ENCODE measurements at regions not wholly inside any gene's neighbourhood (a gene's known extent, or its start where the extent isn't known, plus 50 kb on each side); places are given as distances from the start of the nearest gene placed in this dataset.

DNA sequence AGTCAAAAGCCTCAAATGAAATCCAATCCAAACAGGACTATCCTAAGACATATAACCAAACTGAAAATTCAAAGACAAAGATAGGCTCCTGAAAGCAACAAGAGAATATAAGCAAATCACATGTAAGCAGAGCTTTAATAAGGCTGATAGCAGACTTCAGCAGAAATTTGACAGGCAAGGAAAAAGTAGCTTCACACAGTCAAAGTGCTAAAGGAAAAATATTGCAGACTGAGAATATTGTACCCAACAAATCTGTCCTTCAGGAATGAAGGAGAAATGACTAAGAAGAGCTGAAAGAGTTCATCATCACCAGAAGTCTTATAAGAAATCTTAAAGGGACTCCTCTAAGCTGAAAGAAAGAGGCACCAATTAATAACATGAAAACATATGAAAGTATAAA is 150.0 kb downstream of the EVA1A start:
- Histone ChIP-seq H3K9me3 (ENCODE audit: low read depth, low read length) (no peaks in the 10 kb centered on the region), H3K4me2 (ENCODE audit: insufficient read depth, low read length) (no peak overlapping the region), H3K27ac (ENCODE audit: low read depth, low read length) (no peak overlapping the region), H3K4me3 (ENCODE audit: insufficient read depth, low read length) (no peak overlapping the region), H3K27me3 (ENCODE audit: insufficient read depth, low read length) (peaks cover 37% of the 10 kb centered on the region), H3K79me2 (ENCODE audit: insufficient read depth, low read length) (no peaks in the 10 kb centered on the region), H2AFZ (ENCODE audit: low read length) (no peak overlapping the region), H3K4me1 (ENCODE audit: insufficient read depth, low read length) (no peaks in the 10 kb centered on the region), H4K20me1 (ENCODE audit: insufficient read depth, low read length) (no peaks in the 10 kb centered on the region), H3K36me3 (ENCODE audit: insufficient read depth, low read length) (no peaks in the 10 kb centered on the region)
- TF ChIP-seq, protein P1, sequence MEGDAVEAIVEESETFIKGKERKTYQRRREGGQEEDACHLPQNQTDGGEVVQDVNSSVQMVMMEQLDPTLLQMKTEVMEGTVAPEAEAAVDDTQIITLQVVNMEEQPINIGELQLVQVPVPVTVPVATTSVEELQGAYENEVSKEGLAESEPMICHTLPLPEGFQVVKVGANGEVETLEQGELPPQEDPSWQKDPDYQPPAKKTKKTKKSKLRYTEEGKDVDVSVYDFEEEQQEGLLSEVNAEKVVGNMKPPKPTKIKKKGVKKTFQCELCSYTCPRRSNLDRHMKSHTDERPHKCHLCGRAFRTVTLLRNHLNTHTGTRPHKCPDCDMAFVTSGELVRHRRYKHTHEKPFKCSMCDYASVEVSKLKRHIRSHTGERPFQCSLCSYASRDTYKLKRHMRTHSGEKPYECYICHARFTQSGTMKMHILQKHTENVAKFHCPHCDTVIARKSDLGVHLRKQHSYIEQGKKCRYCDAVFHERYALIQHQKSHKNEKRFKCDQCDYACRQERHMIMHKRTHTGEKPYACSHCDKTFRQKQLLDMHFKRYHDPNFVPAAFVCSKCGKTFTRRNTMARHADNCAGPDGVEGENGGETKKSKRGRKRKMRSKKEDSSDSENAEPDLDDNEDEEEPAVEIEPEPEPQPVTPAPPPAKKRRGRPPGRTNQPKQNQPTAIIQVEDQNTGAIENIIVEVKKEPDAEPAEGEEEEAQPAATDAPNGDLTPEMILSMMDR (IDR thresholded peaks at IDR 0.05; ENCODE audit: extremely low read depth, low read depth, low read length): no peak
- DNase-seq (ENCODE audit: insufficient read length, low spot score, missing footprints): no peak

DNA sequence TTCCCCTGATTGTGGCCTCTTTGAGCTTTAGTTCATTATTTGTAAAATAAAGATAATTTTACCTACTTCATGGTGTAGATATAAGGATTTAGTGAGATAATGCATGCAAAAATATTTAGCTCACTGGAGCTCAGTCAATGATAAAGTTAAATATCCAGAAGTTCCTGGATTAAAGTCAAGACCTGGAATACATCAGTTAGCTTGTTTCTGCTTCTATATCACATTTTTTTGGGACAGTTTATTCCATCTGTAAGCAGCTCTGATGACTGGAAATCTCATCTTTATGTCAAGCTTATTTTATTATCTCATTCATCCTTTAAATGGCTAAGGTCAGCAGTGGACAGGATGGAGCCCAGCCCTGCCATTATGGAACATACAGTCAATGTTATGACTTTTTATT is 152.0 kb downstream of the EVA1A start:
- Histone ChIP-seq H3K27ac (ENCODE audit: low read depth, low read length) (no peak overlapping the region), H3K36me3 (ENCODE audit: insufficient read depth, low read length) (no peaks in the 10 kb centered on the region), H3K79me2 (ENCODE audit: insufficient read depth, low read length) (no peaks in the 10 kb centered on the region), H3K4me1 (ENCODE audit: insufficient read depth, low read length) (no peaks in the 10 kb centered on the region), H2AFZ (ENCODE audit: low read length) (no peak overlapping the region), H3K27me3 (ENCODE audit: insufficient read depth, low read length) (peaks cover 31% of the 10 kb centered on the region), H4K20me1 (ENCODE audit: insufficient read depth, low read length) (no peaks in the 10 kb centered on the region), H3K4me2 (ENCODE audit: insufficient read depth, low read length) (no peak overlapping the region), H3K9me3 (ENCODE audit: low read depth, low read length) (no peaks in the 10 kb centered on the region), H3K4me3 (ENCODE audit: insufficient read depth, low read length) (no peak overlapping the region)
- no peak for DNase-seq (ENCODE audit: insufficient read length, low spot score, missing footprints)
- TF ChIP-seq, protein P1 (IDR thresholded peaks at IDR 0.05; ENCODE audit: extremely low read depth, low read depth, low read length): no peak

DNA sequence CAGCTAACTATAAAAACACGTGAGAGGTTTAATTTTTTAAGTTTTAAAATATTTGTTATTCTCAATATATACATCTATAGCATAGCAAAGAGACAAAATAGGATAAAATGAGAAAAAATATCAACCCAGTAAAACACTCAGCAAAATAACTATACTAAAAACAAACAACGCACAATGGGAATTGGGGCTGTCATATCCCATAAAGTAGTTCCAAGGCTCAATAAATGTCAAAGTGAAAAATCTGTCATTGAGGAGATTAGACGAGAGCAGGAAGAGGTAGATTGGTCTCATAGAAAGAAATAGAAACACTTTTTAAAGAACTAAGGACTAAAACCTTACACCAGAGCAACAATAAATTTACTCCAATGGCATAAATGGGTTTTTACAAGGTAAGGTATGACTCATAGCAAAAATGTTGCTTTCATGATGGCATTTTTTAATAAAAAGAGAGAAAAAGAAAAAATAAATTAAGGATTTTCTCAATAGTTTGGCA is 153.7 kb downstream of the EVA1A start:
- TF ChIP-seq, protein P1 (IDR thresholded peaks at IDR 0.05; ENCODE audit: extremely low read depth, low read depth, low read length): no peak
- H4K20me1 ChIP-seq (ENCODE audit: insufficient read depth, low read length): no peaks in the 10 kb centered on the region
- no peak for DNase-seq (ENCODE audit: insufficient read length, low spot score, missing footprints)

DNA sequence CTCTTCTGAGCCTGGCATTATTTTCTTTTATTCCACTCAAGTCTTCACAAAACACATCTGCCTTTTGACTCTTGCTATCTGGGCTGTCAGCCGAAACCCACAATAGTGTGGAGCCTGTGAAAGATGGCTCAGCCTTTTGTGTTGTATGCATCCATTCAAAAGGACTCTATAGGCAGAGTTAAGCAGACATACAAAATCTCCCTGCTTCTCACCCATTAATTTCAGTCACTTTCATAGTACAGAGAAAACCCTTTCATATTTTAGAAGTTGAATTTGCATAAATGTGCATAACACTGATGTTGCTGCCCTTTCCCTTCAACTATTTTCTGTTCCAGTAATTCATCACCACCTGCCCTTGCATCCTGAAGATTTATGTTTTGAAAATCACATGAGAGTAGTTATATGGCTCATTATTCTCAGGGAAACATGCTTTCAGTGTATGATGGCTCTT is 154.6 kb downstream of the EVA1A start:
- Histone ChIP-seq H3K4me2 (ENCODE audit: insufficient read depth, low read length) (no peak overlapping the region), H3K4me3 (ENCODE audit: insufficient read depth, low read length) (no peak overlapping the region), H2AFZ (ENCODE audit: low read length) (no peak overlapping the region), H3K9me3 (ENCODE audit: low read depth, low read length) (no peaks in the 10 kb centered on the region), H3K27ac (ENCODE audit: low read depth, low read length) (no peak overlapping the region), H3K4me1 (ENCODE audit: insufficient read depth, low read length) (no peaks in the 10 kb centered on the region), H3K27me3 (ENCODE audit: insufficient read depth, low read length) (peaks cover 23% of the 10 kb centered on the region), H4K20me1 (ENCODE audit: insufficient read depth, low read length) (no peaks in the 10 kb centered on the region), H3K79me2 (ENCODE audit: insufficient read depth, low read length) (no peaks in the 10 kb centered on the region), H3K36me3 (ENCODE audit: insufficient read depth, low read length) (no peaks in the 10 kb centered on the region)
- TF ChIP-seq, protein P1 (IDR thresholded peaks at IDR 0.05; ENCODE audit: extremely low read depth, low read depth, low read length): no peak
- DNase-seq (ENCODE audit: insufficient read length, low spot score, missing footprints): no peak

More for the DNA sequence above, 153.7 kb downstream of the EVA1A start:
- H3K4me2 ChIP-seq (ENCODE audit: insufficient read depth, low read length): no peak overlapping the region
- no peaks in the 10 kb centered on the region for H3K9me3 ChIP-seq (ENCODE audit: low read depth, low read length)
- H3K4me3 ChIP-seq (ENCODE audit: insufficient read depth, low read length): no peak overlapping the region
- H2AFZ ChIP-seq (ENCODE audit: low read length): no peak overlapping the region
- H3K27me3 ChIP-seq (ENCODE audit: insufficient read depth, low read length): peaks cover 19% of the 10 kb centered on the region
- no peak overlapping the region for H3K27ac ChIP-seq (ENCODE audit: low read depth, low read length)
- no peaks in the 10 kb centered on the region for H3K79me2 ChIP-seq (ENCODE audit: insufficient read depth, low read length)
- no peaks in the 10 kb centered on the region for H3K36me3 ChIP-seq (ENCODE audit: insufficient read depth, low read length)
- H3K4me1 ChIP-seq (ENCODE audit: insufficient read depth, low read length): no peaks in the 10 kb centered on the region
